HepG2 (cell line): ENCODE measurements at regions not wholly inside any gene's neighbourhood (a gene's known extent, or its start where the extent isn't known, plus 50 kb on each side); places are given as distances from the start of the nearest gene placed in this dataset.
A peak's percentile ranks its signal among the peaks of the same experiment; 100 is the strongest.

ENCODE experiments used
- ATAC-seq: fragments of 200-7000 bp; cut with Tn5 transposase; 3 replicates; pipeline ENCODE4 v1.9.1; 2020; ENCODE audit warnings: mild to moderate bottlenecking, moderate library complexity
- BruUV-seq: library from RNA; stranded (reverse); fragments of 400-500 nt; replicated peaks from 2 replicates; lab custom pipeline; 2021; lab: Mats Ljungman, UMichigan
- CTCF ChIA-PET: fragments of 300-600 bp; formaldehyde crosslinking; extraction: SDS; loops from one replicate; lab custom pipeline; 2021; ENCODE audit warnings: low total read pairs, inconsistent platforms, low intra/inter-chr PET ratio; lab: Yijun Ruan, JAX
- POLR2A ChIA-PET: fragments of 350-600 bp; sonication (Branson Sonifier 250); formaldehyde crosslinking; loops from one replicate; lab custom pipeline; 2020; ENCODE audit warnings: antibody characterized with exemption, inconsistent platforms; lab: Yijun Ruan, JAX
- DNase-seq: peaks from one replicate; pipeline ENCODE4 v3.0.0-alpha.2; 2015; ENCODE audit warnings: low spot score
- FAIRE-seq: peaks from 3 replicates; lab custom pipeline; 2011; peaks lifted over from hg19 to GRCh38; lab: Jason Lieb, UNC
- H2AFZ ChIP-seq: one replicate; pipeline ENCODE4 v1.6.1; 2011; ENCODE audit warnings: low read length, inconsistent platforms
- H3K27ac ChIP-seq: fragments of 300-600 bp; 3 replicates; pipeline ENCODE4 v1.8.0; 2011; ENCODE audit warnings: mixed run types, mild to moderate bottlenecking, mixed read lengths, low read length, inconsistent platforms; ENCODE audit not compliant: insufficient read depth; ENCODE audit errors: extremely low read length
- H3K27me3 ChIP-seq, 2 experiments: fragments of 200-600 bp in 1 of 2; 2 replicates in 1 of 2; 3 replicates in 1 of 2; pipeline versions ENCODE4 v1.6.0 to v1.8.0; 2011; ENCODE audit warnings: low read length in 2 of 2, mild to moderate bottlenecking in 2 of 2, moderate library complexity in 2 of 2, inconsistent platforms in 1 of 2; ENCODE audit not compliant: insufficient read depth in 2 of 2, control insufficient read depth in 1 of 2
- H3K36me3 ChIP-seq, 2 experiments: fragments of 200-600 bp in 1 of 2; replicated peaks in 1 of 2; 2 replicates in 1 of 2; 3 replicates in 1 of 2; pipeline versions ENCODE4 v1.5.1 to v1.8.0; 2011; ENCODE audit warnings: low read length in 2 of 2, inconsistent platforms in 1 of 2; ENCODE audit not compliant: insufficient read depth in 2 of 2, control insufficient read depth in 1 of 2
- H3K4me1 ChIP-seq: 2 replicates; pipeline ENCODE4 v1.5.1; 2012; ENCODE audit warnings: low read length, inconsistent platforms; ENCODE audit not compliant: insufficient read depth
- H3K4me2 ChIP-seq: 2 replicates; pipeline ENCODE4 v1.6.0; 2011; ENCODE audit warnings: low read depth, low read length, inconsistent platforms
- H3K4me3 ChIP-seq, 3 experiments: fragments of 200-600 bp in 1 of 3; sonication (generic), shearing (Covaris generic) in 1 of 3; replicated peaks in 1 of 3; 2 replicates each; pipeline ENCODE4 v1.5.1; 2011 to 2016; ENCODE audit warnings: low read length in 3 of 3, inconsistent platforms in 2 of 3, low read depth in 2 of 3, mild to moderate bottlenecking in 2 of 3, control low read depth in 1 of 3, mixed read lengths in 1 of 3; ENCODE audit not compliant: insufficient read depth in 1 of 3
- H3K79me2 ChIP-seq: one replicate; pipeline ENCODE4 v1.6.1; 2011; ENCODE audit warnings: low read length, inconsistent platforms; ENCODE audit not compliant: insufficient read depth
- H3K9ac ChIP-seq: 2 replicates; pipeline ENCODE4 v1.6.0; 2011; ENCODE audit warnings: mild to moderate bottlenecking, low read depth, low read length, inconsistent platforms; ENCODE audit not compliant: insufficient read depth
- H3K9me3 ChIP-seq: 2 replicates; pipeline ENCODE4 v1.5.1; 2012; ENCODE audit warnings: mild to moderate bottlenecking, low read length
- H4K20me1 ChIP-seq: 2 replicates; pipeline ENCODE4 v1.6.0; 2011; ENCODE audit warnings: inconsistent platforms, mild to moderate bottlenecking, low read length, moderate library complexity; ENCODE audit not compliant: insufficient read depth
- MXD4 ChIP-seq: IDR thresholded peaks from 2 replicates; pipeline ENCODE4 v1.6.1; 2016; ENCODE audit warnings: mild to moderate bottlenecking, missing biosample characterization, missing genetic modification reagents
- SNAPC5 ChIP-seq: sonication (generic); formaldehyde crosslinking; IDR thresholded peaks from 2 replicates; pipeline ENCODE4 v1.8.1; 2023; ENCODE audit warnings: mild to moderate bottlenecking, missing genetic modification reagents, borderline replicate concordance
- TAF15 ChIP-seq: fragments of 200-400 bp; formaldehyde crosslinking; IDR thresholded peaks from one replicate; pipeline ENCODE4 v1.6.1; 2018; ENCODE audit warnings: mild to moderate bottlenecking, low read depth, low read length; ENCODE audit not compliant: poor library complexity, severe bottlenecking
- USF2 ChIP-seq, 2 experiments: sonication (generic) in 1 of 2; formaldehyde crosslinking in 1 of 2; IDR thresholded peaks; 2 replicates each; pipeline versions ENCODE4 v1.5.1 to v1.6.1; 2011 to 2020; ENCODE audit warnings: borderline replicate concordance in 1 of 2, low read depth in 1 of 2, low read length in 1 of 2, mild to moderate bottlenecking in 1 of 2, missing genetic modification reagents in 1 of 2, moderate library complexity in 1 of 2
- ZBTB8A ChIP-seq: sonication (generic); formaldehyde crosslinking; IDR thresholded peaks from 2 replicates; pipeline ENCODE4 v1.4.0; 2020; ENCODE audit warnings: mild to moderate bottlenecking, low read depth, missing genetic modification reagents, borderline replicate concordance
- ZEB1 ChIP-seq: IDR thresholded peaks from 2 replicates; pipeline ENCODE4 v1.6.1; 2012; ENCODE audit warnings: mild to moderate bottlenecking, low read depth, inconsistent platforms; ENCODE audit not compliant: insufficient replicate concordance
- ZNF317 ChIP-seq: sonication (generic); formaldehyde crosslinking; IDR thresholded peaks from 2 replicates; pipeline ENCODE4 v1.5.0; 2020; ENCODE audit warnings: mild to moderate bottlenecking, missing genetic modification reagents
- ZNF512 ChIP-seq: sonication (generic); formaldehyde crosslinking; IDR thresholded peaks from 2 replicates; pipeline ENCODE4 v1.4.0; 2020; ENCODE audit warnings: mild to moderate bottlenecking, missing genetic modification reagents
- ZNF614 ChIP-seq: IDR thresholded peaks from 2 replicates; pipeline ENCODE4 v1.6.1; 2018; ENCODE audit warnings: missing biosample characterization, missing genetic modification reagents, inconsistent platforms, borderline replicate concordance
- ZNF883 ChIP-seq: sonication (generic); formaldehyde crosslinking; IDR thresholded peaks from 2 replicates; pipeline ENCODE4 v1.5.1; 2020; ENCODE audit warnings: mild to moderate bottlenecking, missing genetic modification reagents; ENCODE audit errors: not compliant biosample characterization
- WGBS: methylation state at CpG from one replicate; pipeline ENCODE4 v1.1.6; 2017; ENCODE audit warnings: low lambda C conversion rate; 5-methylcytosine and 5-hydroxymethylcytosine counted together
- in situ Hi-C: cut with HindIII; loops from 2 replicates; pipeline ENCODE4 v1.10.0; 2017; ENCODE audit warnings: low pct_unique_long_range_greater_than_20kb; ENCODE audit not compliant: extremely low pct_ligation_motif_present
- intact Hi-C: fragments of 100-400 bp; cut with micrococcal nuclease; formaldehyde crosslinking; loops from one replicate; pipeline ENCODE4 v1.10.0; 2022; ENCODE audit not compliant: unreplicated experiment
- TF ChIP-seq, protein P1 (sequence below): sonication (generic); formaldehyde crosslinking; IDR thresholded peaks from 2 replicates; pipeline ENCODE4 v1.4.0; 2020; ENCODE audit warnings: missing genetic modification reagents

DNA sequence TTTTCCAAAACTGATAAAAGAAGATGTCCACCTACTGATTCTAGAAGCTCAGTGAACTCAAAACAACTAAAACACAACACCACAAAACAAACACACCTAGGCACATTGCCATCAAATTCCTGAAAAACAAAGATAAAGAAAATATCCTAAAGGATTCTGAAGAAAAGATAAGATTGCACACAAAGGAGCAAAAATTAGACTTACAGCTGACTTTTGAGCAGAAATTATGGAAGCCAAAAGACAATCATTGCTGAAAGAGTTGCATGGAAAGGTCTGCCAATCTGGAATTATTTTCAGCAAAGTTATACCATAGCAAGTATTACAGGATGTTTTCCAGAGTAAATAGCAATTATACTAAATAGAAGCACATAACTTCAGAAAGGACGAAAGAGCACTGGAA, 128.2 kb upstream of the IRX2 start:
- DNase-seq (no peak), FAIRE-seq (no peak)
- Histone ChIP-seq H3K27ac (no peak overlapping the region), H3K4me1 (no peaks in the 10 kb centered on the region), H3K9ac (no peak overlapping the region), H3K9me3 (peaks cover 43% of the 10 kb centered on the region), H3K4me2 (no peak overlapping the region), H2AFZ (no peak overlapping the region), H3K36me3 (no peaks in the 10 kb centered on the region)
- intact Hi-C loops: no loop called here
- ChIA-PET POLR2A (no interaction called here), CTCF (no interaction called here)
- no peak for TF ChIP-seq MXD4 (CRISPR knock-in tag)
- TF ChIP-seq ZNF317 (CRISPR knock-in tag): peak; percentile 99
- TF ChIP-seq, all 625 proteins: peak for 1
- H3K4me3 ChIP-seq: no peak overlapping the region
- H3K79me2 ChIP-seq: no peaks in the 10 kb centered on the region
- H4K20me1 ChIP-seq: no peaks in the 10 kb centered on the region
- ATAC-seq: no peak
- in situ Hi-C loops: no loop called here
- WGBS: 0% methylated on average over 1 of the region's 1 CpG
- BruUV-seq: no TSS peak
- no peaks in the 10 kb centered on the region for H3K27me3 ChIP-seq

- ChIA-PET CTCF (no interaction called here), POLR2A (no interaction called here)
- Histone ChIP-seq H3K9me3 (peaks cover 43% of the 10 kb centered on the region), H3K4me3 (no peak overlapping the region), H2AFZ (no peak overlapping the region), H3K36me3 (no peaks in the 10 kb centered on the region), H3K4me1 (no peaks in the 10 kb centered on the region), H3K27ac (no peak overlapping the region), H3K4me2 (no peak overlapping the region), H4K20me1 (no peaks in the 10 kb centered on the region), H3K9ac (no peak overlapping the region), H3K27me3 (no peaks in the 10 kb centered on the region), H3K79me2 (no peaks in the 10 kb centered on the region)
- DNase-seq (no peak), FAIRE-seq (no peak), ATAC-seq (no peak)
- in situ Hi-C loops: no loop called here
- 4% methylated on average over 5 of the region's 5 CpGs for WGBS
- intact Hi-C loops: no loop called here
- BruUV-seq: no TSS peak
- TF ChIP-seq, protein P1, sequence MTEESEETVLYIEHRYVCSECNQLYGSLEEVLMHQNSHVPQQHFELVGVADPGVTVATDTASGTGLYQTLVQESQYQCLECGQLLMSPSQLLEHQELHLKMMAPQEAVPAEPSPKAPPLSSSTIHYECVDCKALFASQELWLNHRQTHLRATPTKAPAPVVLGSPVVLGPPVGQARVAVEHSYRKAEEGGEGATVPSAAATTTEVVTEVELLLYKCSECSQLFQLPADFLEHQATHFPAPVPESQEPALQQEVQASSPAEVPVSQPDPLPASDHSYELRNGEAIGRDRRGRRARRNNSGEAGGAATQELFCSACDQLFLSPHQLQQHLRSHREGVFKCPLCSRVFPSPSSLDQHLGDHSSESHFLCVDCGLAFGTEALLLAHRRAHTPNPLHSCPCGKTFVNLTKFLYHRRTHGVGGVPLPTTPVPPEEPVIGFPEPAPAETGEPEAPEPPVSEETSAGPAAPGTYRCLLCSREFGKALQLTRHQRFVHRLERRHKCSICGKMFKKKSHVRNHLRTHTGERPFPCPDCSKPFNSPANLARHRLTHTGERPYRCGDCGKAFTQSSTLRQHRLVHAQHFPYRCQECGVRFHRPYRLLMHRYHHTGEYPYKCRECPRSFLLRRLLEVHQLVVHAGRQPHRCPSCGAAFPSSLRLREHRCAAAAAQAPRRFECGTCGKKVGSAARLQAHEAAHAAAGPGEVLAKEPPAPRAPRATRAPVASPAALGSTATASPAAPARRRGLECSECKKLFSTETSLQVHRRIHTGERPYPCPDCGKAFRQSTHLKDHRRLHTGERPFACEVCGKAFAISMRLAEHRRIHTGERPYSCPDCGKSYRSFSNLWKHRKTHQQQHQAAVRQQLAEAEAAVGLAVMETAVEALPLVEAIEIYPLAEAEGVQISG (CRISPR knock-in tag): no peak
- TF ChIP-seq ZNF614 (CRISPR knock-in tag): no peak
- no peak for TF ChIP-seq SNAPC5 (CRISPR knock-in tag)
- no peak for TF ChIP-seq ZNF512 (CRISPR knock-in tag)
- TF ChIP-seq ZBTB8A (CRISPR knock-in tag): no peak
- no peak for TF ChIP-seq ZNF883 (CRISPR knock-in tag)
- no peak for TF ChIP-seq USF2 (IDR thresholded peaks at IDR 0.05; ENCODE audit: low read depth, low read length)
- TF ChIP-seq USF2 (CRISPR knock-in tag; IDR thresholded peaks at IDR 0.05; ENCODE audit: borderline replicate concordance): no peak
- TF ChIP-seq ZEB1: no peak
- no peak for TF ChIP-seq TAF15
Observed at GRCh38 chr5:2877522-2877921, 126.0 kb upstream of the IRX2 start.
